Sigmoid colon (tissue), 4 donors: ENCODE measurements at regions not wholly inside any gene's neighbourhood (a gene's known extent, or its start where the extent isn't known, plus 50 kb on each side); places are given as distances from the start of the nearest gene placed in this dataset.

Experiments used
- EP300 ChIP-seq, 4 donors: sonication (generic); formaldehyde crosslinking; IDR thresholded peaks; one replicate each; pipeline ENCODE4 v1.6.1; 2017; ENCODE audit warnings: antibody characterized with exemption in 4 of 4
- POLR2A ChIP-seq, 2 donors: fragments of 450-650 bp; IDR thresholded peaks; one replicate each; pipeline ENCODE4 v1.6.1; 2016; ENCODE audit warnings: antibody characterized with exemption in 2 of 2, mild to moderate bottlenecking in 2 of 2, moderate library complexity in 2 of 2
- TF ChIP-seq, protein P1 (sequence below), 4 experiments: fragments of 450-650 bp in 3 of 4; fragments of 200-600 bp in 1 of 4; IDR thresholded peaks; one replicate each; pipeline ENCODE4 v1.5.1; 2016 to 2019; ENCODE audit warnings: antibody characterized with exemption in 4 of 4, mild to moderate bottlenecking in 3 of 4, moderate library complexity in 2 of 4

DNA sequence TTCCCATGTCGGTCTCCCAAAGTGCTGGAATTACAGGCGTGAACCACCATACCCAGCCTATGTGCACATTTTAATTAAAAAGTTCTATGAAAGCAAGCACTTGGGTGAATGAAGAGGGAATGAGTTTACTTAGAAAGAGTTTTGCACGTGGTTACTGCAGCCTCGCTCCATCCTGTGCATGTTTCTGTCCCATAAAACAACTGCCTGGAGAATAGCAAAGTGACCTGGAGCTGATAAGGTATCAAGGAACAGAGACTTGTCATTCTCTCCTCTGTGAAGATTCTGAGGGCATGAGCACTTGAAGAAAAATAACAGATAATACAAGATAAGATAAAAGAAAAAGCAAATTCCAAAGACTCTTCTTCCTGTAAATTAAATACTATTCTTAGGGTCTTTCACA, 112.2 kb upstream of the JCAD start:
- TF ChIP-seq, protein P1, sequence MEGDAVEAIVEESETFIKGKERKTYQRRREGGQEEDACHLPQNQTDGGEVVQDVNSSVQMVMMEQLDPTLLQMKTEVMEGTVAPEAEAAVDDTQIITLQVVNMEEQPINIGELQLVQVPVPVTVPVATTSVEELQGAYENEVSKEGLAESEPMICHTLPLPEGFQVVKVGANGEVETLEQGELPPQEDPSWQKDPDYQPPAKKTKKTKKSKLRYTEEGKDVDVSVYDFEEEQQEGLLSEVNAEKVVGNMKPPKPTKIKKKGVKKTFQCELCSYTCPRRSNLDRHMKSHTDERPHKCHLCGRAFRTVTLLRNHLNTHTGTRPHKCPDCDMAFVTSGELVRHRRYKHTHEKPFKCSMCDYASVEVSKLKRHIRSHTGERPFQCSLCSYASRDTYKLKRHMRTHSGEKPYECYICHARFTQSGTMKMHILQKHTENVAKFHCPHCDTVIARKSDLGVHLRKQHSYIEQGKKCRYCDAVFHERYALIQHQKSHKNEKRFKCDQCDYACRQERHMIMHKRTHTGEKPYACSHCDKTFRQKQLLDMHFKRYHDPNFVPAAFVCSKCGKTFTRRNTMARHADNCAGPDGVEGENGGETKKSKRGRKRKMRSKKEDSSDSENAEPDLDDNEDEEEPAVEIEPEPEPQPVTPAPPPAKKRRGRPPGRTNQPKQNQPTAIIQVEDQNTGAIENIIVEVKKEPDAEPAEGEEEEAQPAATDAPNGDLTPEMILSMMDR (IDR thresholded peaks at IDR 0.05): no peak
- TF ChIP-seq POLR2A (IDR thresholded peaks at IDR 0.05) (no peak), EP300 (IDR thresholded peaks at IDR 0.05) (no peak)
